ENCODE measurements at regions not wholly inside any gene's neighbourhood (a gene's known extent, or its start where the extent isn't known, plus 50 kb on each side); places are given as distances from the start of the nearest gene placed in this dataset.

- TF ChIP-seq CSRNP3 (CRISPR knock-in tag; IDR thresholded peaks at IDR 0.05) (no peak), TCF4 (CRISPR knock-in tag; IDR thresholded peaks at IDR 0.05; ENCODE audit: borderline replicate concordance) (no peak), SNAI2 (CRISPR knock-in tag; IDR thresholded peaks at IDR 0.05) (no peak), ISL1 (CRISPR knock-in tag; IDR thresholded peaks at IDR 0.05) (no peak), RARB (CRISPR knock-in tag; IDR thresholded peaks at IDR 0.05) (no peak), ESRRG (CRISPR knock-in tag; IDR thresholded peaks at IDR 0.05) (no peak), TOX (CRISPR knock-in tag; IDR thresholded peaks at IDR 0.05; ENCODE audit: borderline replicate concordance) (no peak), CSDC2 (CRISPR knock-in tag; IDR thresholded peaks at IDR 0.05) (no peak), GLIS3 (CRISPR knock-in tag; IDR thresholded peaks at IDR 0.05) (no peak), BACH2 (CRISPR knock-in tag; IDR thresholded peaks at IDR 0.05; ENCODE audit: borderline replicate concordance) (no peak), TSHZ2 (CRISPR knock-in tag; IDR thresholded peaks at IDR 0.05) (no peak)
These were observed 101.0 kb upstream of the CNTNAP4 start (continued) for GRCh38 chr16:76176153-76176552.

GRCh38 chr16:76176616-76177015, 100.6 kb upstream of the CNTNAP4 start:
- no peak for TF ChIP-seq ZNF565 (CRISPR knock-in tag; conservative IDR thresholded peaks at IDR 0.05; ENCODE audit: low read depth)
- TF ChIP-seq PATZ1 (CRISPR knock-in tag; IDR thresholded peaks at IDR 0.05; ENCODE audit: borderline replicate concordance), result no peak
- TF ChIP-seq BACH2 (CRISPR knock-in tag; IDR thresholded peaks at IDR 0.05; ENCODE audit: borderline replicate concordance), result no peak
- TF ChIP-seq CREB5 (CRISPR knock-in tag; IDR thresholded peaks at IDR 0.05; ENCODE audit: low read depth), result no peak
- TF ChIP-seq TSHZ2 (CRISPR knock-in tag; IDR thresholded peaks at IDR 0.05), result no peak
- TF ChIP-seq ISL1 (CRISPR knock-in tag; IDR thresholded peaks at IDR 0.05), result no peak
- no peak for TF ChIP-seq ZC3H10 (CRISPR knock-in tag; IDR thresholded peaks at IDR 0.05)
- no peak for TF ChIP-seq ZNF8 (CRISPR knock-in tag; IDR thresholded peaks at IDR 0.05)
- TF ChIP-seq ZFP30 (CRISPR knock-in tag; IDR thresholded peaks at IDR 0.05), result no peak
- no peak for TF ChIP-seq RARB (CRISPR knock-in tag; IDR thresholded peaks at IDR 0.05)
- TF ChIP-seq OSR1 (CRISPR knock-in tag; IDR thresholded peaks at IDR 0.05), result no peak
- no peak for TF ChIP-seq SNAI2 (CRISPR knock-in tag; IDR thresholded peaks at IDR 0.05)
- TF ChIP-seq TOX (CRISPR knock-in tag; IDR thresholded peaks at IDR 0.05; ENCODE audit: borderline replicate concordance), result no peak
- no peak for TF ChIP-seq TCF4 (CRISPR knock-in tag; IDR thresholded peaks at IDR 0.05; ENCODE audit: borderline replicate concordance)
- no peak for TF ChIP-seq PPARA (CRISPR knock-in tag; IDR thresholded peaks at IDR 0.05; ENCODE audit: borderline replicate concordance)
- no peak for ATAC-seq

GRCh38 chr16:76182041-76182635, 95.1 kb upstream of the CNTNAP4 start:
- no peak for ATAC-seq
- TF ChIP-seq ZFP3 (CRISPR knock-in tag; IDR thresholded peaks at IDR 0.05) (no peak), TSHZ2 (CRISPR knock-in tag; IDR thresholded peaks at IDR 0.05) (no peak)
